ENCODE measurements at regions not wholly inside any gene's neighbourhood (a gene's known extent, or its start where the extent isn't known, plus 50 kb on each side); places are given as distances from the start of the nearest gene placed in this dataset.

DNA sequence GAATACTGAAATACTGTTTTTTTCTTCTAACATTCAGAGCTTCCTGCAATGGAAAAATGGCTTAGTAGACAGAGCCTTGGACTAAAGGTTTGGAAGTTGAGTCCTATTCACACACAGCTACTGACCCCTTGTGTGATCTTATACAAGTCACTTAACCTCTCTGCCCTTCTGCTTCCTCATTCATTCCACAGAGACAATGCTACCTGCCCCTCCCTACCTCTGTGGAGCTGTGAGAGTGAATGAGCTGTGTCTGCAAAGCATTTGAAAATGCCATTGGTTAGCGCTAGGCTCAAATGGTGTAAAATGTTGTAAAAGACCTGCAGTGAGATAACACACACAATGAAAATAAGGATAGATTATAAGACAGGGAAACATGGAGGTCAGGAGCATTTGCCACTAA lies 214.4 kb downstream of the BARHL2 start:
- TF ChIP-seq POLR2A (IDR thresholded peaks at IDR 0.05): no peak
- TF ChIP-seq, protein P1, sequence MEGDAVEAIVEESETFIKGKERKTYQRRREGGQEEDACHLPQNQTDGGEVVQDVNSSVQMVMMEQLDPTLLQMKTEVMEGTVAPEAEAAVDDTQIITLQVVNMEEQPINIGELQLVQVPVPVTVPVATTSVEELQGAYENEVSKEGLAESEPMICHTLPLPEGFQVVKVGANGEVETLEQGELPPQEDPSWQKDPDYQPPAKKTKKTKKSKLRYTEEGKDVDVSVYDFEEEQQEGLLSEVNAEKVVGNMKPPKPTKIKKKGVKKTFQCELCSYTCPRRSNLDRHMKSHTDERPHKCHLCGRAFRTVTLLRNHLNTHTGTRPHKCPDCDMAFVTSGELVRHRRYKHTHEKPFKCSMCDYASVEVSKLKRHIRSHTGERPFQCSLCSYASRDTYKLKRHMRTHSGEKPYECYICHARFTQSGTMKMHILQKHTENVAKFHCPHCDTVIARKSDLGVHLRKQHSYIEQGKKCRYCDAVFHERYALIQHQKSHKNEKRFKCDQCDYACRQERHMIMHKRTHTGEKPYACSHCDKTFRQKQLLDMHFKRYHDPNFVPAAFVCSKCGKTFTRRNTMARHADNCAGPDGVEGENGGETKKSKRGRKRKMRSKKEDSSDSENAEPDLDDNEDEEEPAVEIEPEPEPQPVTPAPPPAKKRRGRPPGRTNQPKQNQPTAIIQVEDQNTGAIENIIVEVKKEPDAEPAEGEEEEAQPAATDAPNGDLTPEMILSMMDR (IDR thresholded peaks at IDR 0.05): no peak
